GM12878 (cell line): ENCODE measurements at regions not wholly inside any gene's neighbourhood (a gene's known extent, or its start where the extent isn't known, plus 50 kb on each side); places are given as distances from the start of the nearest gene placed in this dataset.

Source experiments
- ATAC-seq: fragments of 200-7000 bp; cut with Tn5 transposase; 3 replicates; pipeline ENCODE4 v1.9.1; 2020; ENCODE audit warnings: mild to moderate bottlenecking, moderate library complexity
- BruUV-seq: library from RNA; stranded (reverse); fragments of 400-500 nt; replicated peaks from 2 replicates; lab custom pipeline; 2021; lab: Mats Ljungman, UMichigan
- CTCF ChIA-PET: fragments of 300-600 bp; sonication (Branson Sonifier 250); formaldehyde crosslinking; extraction: SDS; loops from one replicate; lab custom pipeline; 2021; ENCODE audit warnings: inconsistent platforms; lab: Yijun Ruan, JAX
- POLR2A ChIA-PET: fragments of 350-600 bp; formaldehyde crosslinking; extraction: SDS; loops from one replicate; lab custom pipeline; 2021; ENCODE audit warnings: inconsistent platforms; lab: Charles Lee
- RAD21 ChIA-PET: fragments of 300-600 bp; sonication (Branson Sonifier 250); formaldehyde crosslinking; loops from one replicate; lab custom pipeline; 2023; ENCODE audit warnings: antibody characterized with exemption; ENCODE audit not compliant: unreplicated experiment; lab: Charles Lee
- SMC1A ChIA-PET: fragments of 300-600 bp; sonication (Branson Sonifier 250); formaldehyde crosslinking; loops from one replicate; lab custom pipeline; 2023; ENCODE audit not compliant: unreplicated experiment, uncharacterized antibody; lab: Charles Lee
- DNase-seq: peaks from one replicate; pipeline ENCODE4 v3.0.0-alpha.2; 2011; ENCODE audit warnings: low read depth, low spot score
- FAIRE-seq: peaks from 3 replicates; lab custom pipeline; 2011; peaks lifted over from hg19 to GRCh38; lab: Jason Lieb, UNC
- H2AFZ ChIP-seq: 2 replicates; pipeline ENCODE4 v1.6.0; 2011; ENCODE audit warnings: low read depth, low read length, control low read depth; ENCODE audit not compliant: control insufficient read depth
- H3K27ac ChIP-seq: 2 replicates; pipeline ENCODE4 v1.5.1; 2011; ENCODE audit warnings: control low read depth; ENCODE audit not compliant: control insufficient read depth, insufficient read depth
- H3K27me3 ChIP-seq, 2 experiments: replicated peaks in 1 of 2; 2 replicates each; pipeline versions ENCODE4 v1.6.0 to v1.6.1; 2011; ENCODE audit warnings: low read length in 1 of 2; ENCODE audit not compliant: control insufficient read depth in 2 of 2, insufficient read depth in 2 of 2
- H3K36me3 ChIP-seq, 2 experiments: 2 replicates each; pipeline ENCODE4 v1.5.1; 2011; ENCODE audit warnings: low read length in 1 of 2; ENCODE audit not compliant: control insufficient read depth in 2 of 2, insufficient read depth in 2 of 2
- H3K4me1 ChIP-seq: 2 replicates; pipeline ENCODE4 v1.6.1; 2011; ENCODE audit warnings: mild to moderate bottlenecking, low read length, moderate library complexity, mixed read lengths; ENCODE audit not compliant: control insufficient read depth, insufficient read depth
- H3K4me2 ChIP-seq: 2 replicates; pipeline ENCODE4 v1.6.0; 2011; ENCODE audit warnings: control low read depth; ENCODE audit not compliant: control insufficient read depth, insufficient read depth
- H3K4me3 ChIP-seq: fragments of 200-600 bp; sonication (generic); 2 replicates; pipeline ENCODE4 v1.5.1; 2016
- H3K79me2 ChIP-seq: 2 replicates; pipeline ENCODE4 v1.6.0; 2011; ENCODE audit warnings: low read length; ENCODE audit not compliant: control insufficient read depth, insufficient read depth
- H3K9ac ChIP-seq: 2 replicates; pipeline ENCODE4 v1.8.0; 2011; ENCODE audit warnings: low read length, control low read depth, mixed read lengths; ENCODE audit not compliant: control insufficient read depth, insufficient read depth
- H3K9me3 ChIP-seq: replicated peaks from 3 replicates; pipeline ENCODE4 v1.5.1; 2011; ENCODE audit warnings: mild to moderate bottlenecking, low read length; ENCODE audit not compliant: control insufficient read depth, insufficient read depth
- H4K20me1 ChIP-seq: 2 replicates; pipeline ENCODE4 v1.6.0; 2011; ENCODE audit not compliant: control insufficient read depth, insufficient read depth
- CBX3 ChIP-seq: fragments of 200-600 bp; sonication (generic); IDR thresholded peaks from 2 replicates; pipeline ENCODE4 v1.6.1; 2016; ENCODE audit warnings: low read depth, borderline replicate concordance
- DPF2 ChIP-seq: fragments of 450-650 bp; IDR thresholded peaks from 2 replicates; pipeline ENCODE4 v1.6.1; 2017; ENCODE audit warnings: mild to moderate bottlenecking
- FOS ChIP-seq: IDR thresholded peaks from 3 replicates; pipeline ENCODE4 v1.6.1; 2011; ENCODE audit warnings: borderline replicate concordance; ENCODE audit not compliant: insufficient read length; ENCODE audit errors: extremely low read depth
- NBN ChIP-seq: fragments of 450-650 bp; IDR thresholded peaks from 2 replicates; pipeline ENCODE4 v1.6.1; 2016
- NRF1 ChIP-seq: conservative IDR thresholded peaks from 2 replicates; pipeline ENCODE4 v1.6.1; 2011; ENCODE audit warnings: mild to moderate bottlenecking, low read depth, low read length, improper control_type of control experiment
- PAX8 ChIP-seq: fragments of 450-650 bp; IDR thresholded peaks from 2 replicates; pipeline ENCODE4 v1.6.1; 2017; ENCODE audit warnings: mild to moderate bottlenecking, moderate library complexity
- TCF12 ChIP-seq: IDR thresholded peaks from 2 replicates; pipeline ENCODE4 v1.6.1; 2011; ENCODE audit warnings: low read depth, mild to moderate bottlenecking, low read length
- TCF3 ChIP-seq: IDR thresholded peaks from 2 replicates; pipeline ENCODE4 v1.6.1; 2012; ENCODE audit warnings: low read depth, mild to moderate bottlenecking, low read length, borderline replicate concordance; ENCODE audit not compliant: insufficient read depth
- YY1 ChIP-seq: IDR thresholded peaks from 2 replicates; pipeline ENCODE4 v1.6.1; 2011; ENCODE audit warnings: low read depth, mild to moderate bottlenecking, low read length
- WGBS: methylation state at CpG from one replicate; pipeline ENCODE4 v1.1.6; 2016; ENCODE audit warnings: low lambda C conversion rate; ENCODE audit not compliant: insufficient replicate concordance, insufficient coverage; ENCODE audit errors: missing lambda C conversion rate; 5-methylcytosine and 5-hydroxymethylcytosine counted together
- in situ Hi-C: fragments of 300-500 bp; cut with MboI; formaldehyde crosslinking; loops from 9 replicates; pipeline ENCODE4 v1.14.3; 2018; ENCODE audit warnings: mixed read lengths
- intact Hi-C: fragments of 100-400 bp; cut with micrococcal nuclease; formaldehyde crosslinking; loops from one replicate; pipeline ENCODE4 v1.14.2; 2022; ENCODE audit not compliant: unreplicated experiment
- TF ChIP-seq, protein P1 (sequence below): IDR thresholded peaks from 2 replicates; pipeline ENCODE4 v1.6.1; 2012; ENCODE audit warnings: low read length, inconsistent platforms
- TF ChIP-seq, protein P2 (sequence below): fragments of 150-350 bp; IDR thresholded peaks from 2 replicates; pipeline ENCODE4 v1.6.1; 2016; ENCODE audit warnings: low read depth, low read length
- TF ChIP-seq, protein P3 (sequence below): IDR thresholded peaks from 2 replicates; pipeline ENCODE4 v1.6.1; 2012; ENCODE audit warnings: low read depth, low read length, improper control_type of control experiment
- TF ChIP-seq, protein P4 (sequence below): fragments of 450-650 bp; IDR thresholded peaks from 2 replicates; pipeline ENCODE4 v1.6.1; 2017; ENCODE audit warnings: borderline replicate concordance

DNA sequence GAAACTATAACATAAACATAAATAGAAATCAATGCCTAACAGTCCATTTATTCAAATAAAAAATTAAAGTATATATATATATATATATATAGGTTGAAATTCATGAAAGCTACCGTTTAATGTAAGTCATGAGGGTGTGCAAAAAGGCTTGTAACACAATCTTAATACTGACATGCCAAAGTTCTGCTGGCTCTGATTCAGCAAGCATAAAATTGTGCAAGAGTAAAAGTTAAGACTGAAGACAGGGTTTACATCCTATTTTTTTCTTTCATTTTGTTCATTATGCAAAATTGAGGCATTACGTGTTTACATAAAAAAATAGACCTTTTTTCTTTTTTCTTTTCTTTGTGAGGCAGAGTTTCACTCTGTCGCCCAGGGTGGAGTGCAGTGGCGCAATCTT, 984.2 kb downstream of the FSCB start:
- RAD21 ChIA-PET = no interaction called here
- CTCF ChIA-PET = no interaction called here
- Histone ChIP-seq H3K36me3 (no peaks in the 10 kb centered on the region), H3K4me1 (no peaks in the 10 kb centered on the region), H2AFZ (no peak overlapping the region), H4K20me1 (no peaks in the 10 kb centered on the region), H3K9me3 (no peaks in the 10 kb centered on the region), H3K27me3 (no peaks in the 10 kb centered on the region), H3K9ac (no peak overlapping the region), H3K79me2 (no peaks in the 10 kb centered on the region), H3K4me2 (no peak overlapping the region), H3K4me3 (no peak overlapping the region), H3K27ac (no peak overlapping the region)
- FAIRE-seq (no peak), DNase-seq (no peak), ATAC-seq (no peak)
- SMC1A ChIA-PET = interaction anchor here (0.7 kb wide), 1 partner anchor 8 kb away, joined by 3 read pairs; no protein-coding TSS in a partner anchor
- POLR2A ChIA-PET = no interaction called here
- in situ Hi-C loops = no loop called here
- intact Hi-C loops = no loop called here
- BruUV-seq = no TSS peak
- TF ChIP-seq, protein P1, sequence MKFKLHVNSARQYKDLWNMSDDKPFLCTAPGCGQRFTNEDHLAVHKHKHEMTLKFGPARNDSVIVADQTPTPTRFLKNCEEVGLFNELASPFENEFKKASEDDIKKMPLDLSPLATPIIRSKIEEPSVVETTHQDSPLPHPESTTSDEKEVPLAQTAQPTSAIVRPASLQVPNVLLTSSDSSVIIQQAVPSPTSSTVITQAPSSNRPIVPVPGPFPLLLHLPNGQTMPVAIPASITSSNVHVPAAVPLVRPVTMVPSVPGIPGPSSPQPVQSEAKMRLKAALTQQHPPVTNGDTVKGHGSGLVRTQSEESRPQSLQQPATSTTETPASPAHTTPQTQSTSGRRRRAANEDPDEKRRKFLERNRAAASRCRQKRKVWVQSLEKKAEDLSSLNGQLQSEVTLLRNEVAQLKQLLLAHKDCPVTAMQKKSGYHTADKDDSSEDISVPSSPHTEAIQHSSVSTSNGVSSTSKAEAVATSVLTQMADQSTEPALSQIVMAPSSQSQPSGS = no peak
- TF ChIP-seq, protein P2, sequence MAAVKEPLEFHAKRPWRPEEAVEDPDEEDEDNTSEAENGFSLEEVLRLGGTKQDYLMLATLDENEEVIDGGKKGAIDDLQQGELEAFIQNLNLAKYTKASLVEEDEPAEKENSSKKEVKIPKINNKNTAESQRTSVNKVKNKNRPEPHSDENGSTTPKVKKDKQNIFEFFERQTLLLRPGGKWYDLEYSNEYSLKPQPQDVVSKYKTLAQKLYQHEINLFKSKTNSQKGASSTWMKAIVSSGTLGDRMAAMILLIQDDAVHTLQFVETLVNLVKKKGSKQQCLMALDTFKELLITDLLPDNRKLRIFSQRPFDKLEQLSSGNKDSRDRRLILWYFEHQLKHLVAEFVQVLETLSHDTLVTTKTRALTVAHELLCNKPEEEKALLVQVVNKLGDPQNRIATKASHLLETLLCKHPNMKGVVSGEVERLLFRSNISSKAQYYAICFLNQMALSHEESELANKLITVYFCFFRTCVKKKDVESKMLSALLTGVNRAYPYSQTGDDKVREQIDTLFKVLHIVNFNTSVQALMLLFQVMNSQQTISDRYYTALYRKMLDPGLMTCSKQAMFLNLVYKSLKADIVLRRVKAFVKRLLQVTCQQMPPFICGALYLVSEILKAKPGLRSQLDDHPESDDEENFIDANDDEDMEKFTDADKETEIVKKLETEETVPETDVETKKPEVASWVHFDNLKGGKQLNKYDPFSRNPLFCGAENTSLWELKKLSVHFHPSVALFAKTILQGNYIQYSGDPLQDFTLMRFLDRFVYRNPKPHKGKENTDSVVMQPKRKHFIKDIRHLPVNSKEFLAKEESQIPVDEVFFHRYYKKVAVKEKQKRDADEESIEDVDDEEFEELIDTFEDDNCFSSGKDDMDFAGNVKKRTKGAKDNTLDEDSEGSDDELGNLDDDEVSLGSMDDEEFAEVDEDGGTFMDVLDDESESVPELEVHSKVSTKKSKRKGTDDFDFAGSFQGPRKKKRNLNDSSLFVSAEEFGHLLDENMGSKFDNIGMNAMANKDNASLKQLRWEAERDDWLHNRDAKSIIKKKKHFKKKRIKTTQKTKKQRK = no peak
- TF ChIP-seq TCF12 (no peak), NBN (no peak), YY1 (no peak), FOS (no peak), NRF1 (no peak), TCF3 (no peak), CBX3 (no peak), PAX8 (no peak), DPF2 (no peak)
- TF ChIP-seq, protein P3, sequence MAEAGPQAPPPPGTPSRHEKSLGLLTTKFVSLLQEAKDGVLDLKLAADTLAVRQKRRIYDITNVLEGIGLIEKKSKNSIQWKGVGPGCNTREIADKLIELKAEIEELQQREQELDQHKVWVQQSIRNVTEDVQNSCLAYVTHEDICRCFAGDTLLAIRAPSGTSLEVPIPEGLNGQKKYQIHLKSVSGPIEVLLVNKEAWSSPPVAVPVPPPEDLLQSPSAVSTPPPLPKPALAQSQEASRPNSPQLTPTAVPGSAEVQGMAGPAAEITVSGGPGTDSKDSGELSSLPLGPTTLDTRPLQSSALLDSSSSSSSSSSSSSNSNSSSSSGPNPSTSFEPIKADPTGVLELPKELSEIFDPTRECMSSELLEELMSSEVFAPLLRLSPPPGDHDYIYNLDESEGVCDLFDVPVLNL = no peak
- TF ChIP-seq, protein P4, sequence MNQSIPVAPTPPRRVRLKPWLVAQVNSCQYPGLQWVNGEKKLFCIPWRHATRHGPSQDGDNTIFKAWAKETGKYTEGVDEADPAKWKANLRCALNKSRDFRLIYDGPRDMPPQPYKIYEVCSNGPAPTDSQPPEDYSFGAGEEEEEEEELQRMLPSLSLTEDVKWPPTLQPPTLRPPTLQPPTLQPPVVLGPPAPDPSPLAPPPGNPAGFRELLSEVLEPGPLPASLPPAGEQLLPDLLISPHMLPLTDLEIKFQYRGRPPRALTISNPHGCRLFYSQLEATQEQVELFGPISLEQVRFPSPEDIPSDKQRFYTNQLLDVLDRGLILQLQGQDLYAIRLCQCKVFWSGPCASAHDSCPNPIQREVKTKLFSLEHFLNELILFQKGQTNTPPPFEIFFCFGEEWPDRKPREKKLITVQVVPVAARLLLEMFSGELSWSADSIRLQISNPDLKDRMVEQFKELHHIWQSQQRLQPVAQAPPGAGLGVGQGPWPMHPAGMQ = no peak
- WGBS = 35% methylated on average over 4 of the region's 4 CpGs
